ENCODE measurements at regions not wholly inside any gene's neighbourhood (a gene's known extent, or its start where the extent isn't known, plus 50 kb on each side); places are given as distances from the start of the nearest gene placed in this dataset.

GRCh38 chr9:115593587-115594091, 475.7 kb upstream of the TNC start:
- H3K27ac Mint-ChIP-seq: no peak overlapping the region
- H3K4me3 Mint-ChIP-seq: no peak overlapping the region
- DNase-seq: no peak
- H3K27me3 Mint-ChIP-seq: peaks cover 34 to 61% of the 10 kb centered on the region in 2 donors
- ATAC-seq (replicated peaks): no peak
- no peaks in the 10 kb centered on the region for H3K36me3 Mint-ChIP-seq (ENCODE audit: insufficient read depth)
- H3K9me3 Mint-ChIP-seq: peaks cover 0 to 2% of the 10 kb centered on the region in 2 donors
- peaks cover 0 to 1% of the 10 kb centered on the region in 2 donors for H3K4me1 Mint-ChIP-seq (ENCODE audit: low read depth in 2 of 2)

DNA sequence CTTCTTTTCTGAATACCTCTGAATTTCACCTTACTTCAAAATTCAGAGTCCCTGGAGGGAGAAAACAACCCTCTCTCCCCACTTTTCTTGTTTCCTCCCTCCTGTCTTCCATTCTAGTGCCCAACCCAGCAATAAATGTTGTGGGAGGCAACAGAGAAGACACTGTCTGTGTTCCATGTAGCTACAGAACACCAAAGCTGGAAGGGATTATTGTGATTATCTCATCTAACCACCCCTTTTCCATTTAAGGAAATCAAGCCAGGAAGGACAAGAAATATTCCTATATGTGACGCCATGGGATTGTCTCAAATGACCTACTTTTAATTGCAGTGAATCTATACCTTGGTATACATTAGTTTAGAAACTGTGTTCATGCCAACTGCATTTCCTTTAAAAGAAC, 476.6 kb upstream of the TNC start:
- Mint-ChIP-seq H3K9me3 (peaks cover 0 to 2% of the 10 kb centered on the region in 2 donors), H3K4me1 (ENCODE audit: low read depth in 2 of 2) (peaks cover 0 to 1% of the 10 kb centered on the region in 2 donors), H3K36me3 (ENCODE audit: insufficient read depth) (no peaks in the 10 kb centered on the region), H3K27me3 (peaks cover 34 to 61% of the 10 kb centered on the region in 2 donors), H3K4me3 (no peak overlapping the region), H3K27ac (no peak overlapping the region)
- ATAC-seq (replicated peaks): no peak
- DNase-seq: no peak

DNA sequence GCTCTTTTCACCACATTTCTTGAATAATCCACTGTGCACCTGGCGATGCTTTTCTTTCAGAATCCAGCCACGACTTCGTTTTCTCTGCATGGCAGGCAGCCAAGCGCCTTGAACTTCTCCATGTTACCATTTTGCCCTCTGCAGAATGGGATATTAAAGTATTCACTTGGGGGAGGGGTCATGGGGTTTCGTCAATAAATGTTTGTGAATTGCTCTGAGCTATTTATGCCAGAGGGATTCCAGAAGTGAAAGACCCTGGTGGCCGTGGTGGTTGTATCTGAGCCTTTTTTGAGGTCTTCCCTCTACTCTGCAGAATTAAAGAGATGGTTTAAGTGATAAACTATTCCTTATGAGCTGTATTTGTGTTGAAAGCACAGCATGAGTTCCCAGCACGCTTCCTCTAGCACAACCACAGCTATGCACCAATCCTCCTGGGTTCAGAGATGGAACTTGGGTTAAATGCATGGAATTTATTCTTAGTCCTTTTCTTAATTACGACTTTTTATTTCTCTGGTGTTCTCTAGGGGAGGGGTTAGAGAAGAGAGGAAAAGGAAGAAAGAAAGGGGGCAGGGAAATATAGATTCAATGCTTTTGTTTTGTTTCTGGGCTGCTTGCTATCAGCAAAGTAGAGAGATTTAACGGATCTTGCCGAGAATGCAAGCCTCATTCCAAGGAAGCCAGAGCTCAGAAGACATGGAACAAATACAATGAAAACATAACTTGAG, 478.2 kb upstream of the TNC start:
- no peak overlapping the region for H3K4me3 Mint-ChIP-seq

GRCh38 chr9:115596746-115597080, 478.8 kb upstream of the TNC start:
- Mint-ChIP-seq H3K27me3 (peaks cover 34 to 59% of the 10 kb centered on the region in 2 donors), H3K27ac (no peak overlapping the region), H3K9me3 (peaks cover 0 to 2% of the 10 kb centered on the region in 2 donors), H3K4me1 (ENCODE audit: low read depth in 2 of 2) (peaks cover 0 to 1% of the 10 kb centered on the region in 2 donors), H3K36me3 (ENCODE audit: insufficient read depth) (no peaks in the 10 kb centered on the region), H3K4me3 (no peak overlapping the region)
- ATAC-seq (replicated peaks) (no peak), DNase-seq (no peak)

More for the DNA sequence above, 478.2 kb upstream of the TNC start:
- Mint-ChIP-seq H3K4me1 (ENCODE audit: low read depth in 2 of 2) (peaks cover 0 to 1% of the 10 kb centered on the region in 2 donors), H3K9me3 (peaks cover 0 to 2% of the 10 kb centered on the region in 2 donors), H3K27me3 (peaks cover 34 to 61% of the 10 kb centered on the region in 2 donors), H3K27ac (no peak overlapping the region), H3K36me3 (ENCODE audit: insufficient read depth) (no peaks in the 10 kb centered on the region)
- ATAC-seq (replicated peaks) (no peak), DNase-seq (no peak)

GRCh38 chr9:115597330-115597895, 479.5 kb upstream of the TNC start:
- DNase-seq (no peak), ATAC-seq (replicated peaks) (no peak)
- Mint-ChIP-seq H3K27me3 (peaks cover 34 to 52% of the 10 kb centered on the region in 2 donors), H3K4me1 (ENCODE audit: low read depth in 2 of 2) (peaks cover 0 to 1% of the 10 kb centered on the region in 2 donors), H3K9me3 (peaks cover 0 to 2% of the 10 kb centered on the region in 2 donors), H3K36me3 (ENCODE audit: insufficient read depth) (no peaks in the 10 kb centered on the region), H3K27ac (no peak overlapping the region), H3K4me3 (no peak overlapping the region)

- Mint-ChIP-seq H3K4me1 (ENCODE audit: low read depth in 2 of 2) (no peaks in the 10 kb centered on the region), H3K9me3 (peaks cover 0 to 2% of the 10 kb centered on the region in 2 donors), H3K4me3 (no peak overlapping the region), H3K27me3 (peaks cover 34 to 40% of the 10 kb centered on the region in 2 donors), H3K36me3 (ENCODE audit: insufficient read depth) (no peaks in the 10 kb centered on the region), H3K27ac (no peak overlapping the region)
- ATAC-seq (replicated peaks) (no peak), DNase-seq (no peak)
These were observed 480.8 kb upstream of the TNC start for GRCh38 chr9:115598751-115599150.

GRCh38 chr9:115599898-115600297, 481.9 kb upstream of the TNC start:
- H3K4me3 Mint-ChIP-seq: no peak overlapping the region
- peaks cover 0 to 2% of the 10 kb centered on the region in 2 donors for H3K9me3 Mint-ChIP-seq
- ATAC-seq (replicated peaks) (no peak), DNase-seq (no peak)
- no peak overlapping the region for H3K27ac Mint-ChIP-seq
- no peaks in the 10 kb centered on the region for H3K4me1 Mint-ChIP-seq (ENCODE audit: low read depth in 2 of 2)
- peaks cover 27 to 30% of the 10 kb centered on the region in 2 donors for H3K27me3 Mint-ChIP-seq
- H3K36me3 Mint-ChIP-seq (ENCODE audit: insufficient read depth): no peaks in the 10 kb centered on the region

- DNase-seq: no peak
- Mint-ChIP-seq H3K4me3 (no peak overlapping the region), H3K36me3 (ENCODE audit: insufficient read depth) (no peaks in the 10 kb centered on the region), H3K4me1 (ENCODE audit: low read depth in 2 of 2) (no peaks in the 10 kb centered on the region), H3K27me3 (peaks cover 14 to 17% of the 10 kb centered on the region in 2 donors), H3K27ac (no peak overlapping the region), H3K9me3 (peaks cover 0 to 2% of the 10 kb centered on the region in 2 donors)
- ATAC-seq (replicated peaks): no peak
These were observed 483.5 kb upstream of the TNC start for GRCh38 chr9:115601434-115601833.

DNA sequence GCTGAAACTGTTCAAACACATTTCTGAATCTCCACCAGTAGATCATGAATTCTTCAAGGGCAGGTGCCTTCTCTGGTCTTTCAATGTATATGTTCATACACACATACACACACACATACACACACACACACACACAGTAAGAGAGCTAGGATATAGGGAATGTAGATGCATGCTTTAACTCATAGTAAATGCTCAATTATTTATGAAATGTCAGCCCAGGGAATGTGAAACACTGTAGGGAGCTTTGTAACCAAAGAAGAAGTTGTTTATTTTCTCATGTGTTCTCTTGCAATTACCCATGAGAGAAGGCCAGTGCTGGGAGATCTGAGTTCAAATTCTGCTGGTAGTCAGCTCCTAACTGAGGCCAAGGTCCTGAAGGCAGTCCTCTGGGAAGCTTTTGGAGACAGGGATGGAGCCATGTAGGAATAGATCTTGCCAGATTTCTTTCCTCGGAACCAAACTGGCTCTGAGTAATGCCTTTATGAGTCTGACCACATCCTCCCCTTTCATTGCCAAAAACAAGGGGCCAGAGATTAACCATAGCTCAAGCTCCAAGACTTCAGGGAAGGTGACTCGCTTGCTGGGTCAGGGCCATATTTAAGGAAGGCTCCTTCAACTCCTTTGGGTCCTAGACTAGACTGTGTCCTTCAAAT, 487.0 kb upstream of the TNC start:
- Mint-ChIP-seq H3K9me3 (no peaks in the 10 kb centered on the region), H3K4me3 (no peak overlapping the region), H3K36me3 (ENCODE audit: insufficient read depth) (no peaks in the 10 kb centered on the region), H3K27me3 (no peaks in the 10 kb centered on the region), H3K4me1 (ENCODE audit: low read depth in 2 of 2) (no peaks in the 10 kb centered on the region), H3K27ac (no peak overlapping the region)
- DNase-seq (no peak), ATAC-seq (replicated peaks) (no peak)

- ATAC-seq (replicated peaks) (no peak), DNase-seq (no peak)
- Mint-ChIP-seq H3K9me3 (no peaks in the 10 kb centered on the region), H3K4me1 (ENCODE audit: low read depth in 2 of 2) (no peaks in the 10 kb centered on the region), H3K27me3 (no peaks in the 10 kb centered on the region), H3K4me3 (no peak overlapping the region), H3K36me3 (ENCODE audit: insufficient read depth) (no peaks in the 10 kb centered on the region), H3K27ac (no peak overlapping the region)
These were observed 488.9 kb upstream of the TNC start for GRCh38 chr9:115606838-115607237.

- no peaks in the 10 kb centered on the region for H3K4me1 Mint-ChIP-seq (ENCODE audit: low read depth in 2 of 2)
These were observed 496.5 kb upstream of the TNC start for GRCh38 chr9:115614326-115614999.

GRCh38 chr9:115615000-115615401, 497.0 kb upstream of the TNC start:
- no peak overlapping the region for H3K4me3 Mint-ChIP-seq
- no peaks in the 10 kb centered on the region for H3K4me1 Mint-ChIP-seq (ENCODE audit: low read depth in 2 of 2)
- no peak overlapping the region for H3K27ac Mint-ChIP-seq
- DNase-seq: no peak
- H3K27me3 Mint-ChIP-seq: peaks cover 0 to 3% of the 10 kb centered on the region in 2 donors
- ATAC-seq (replicated peaks): no peak
- peaks cover 4 to 7% of the 10 kb centered on the region in 2 donors for H3K9me3 Mint-ChIP-seq
- no peaks in the 10 kb centered on the region for H3K36me3 Mint-ChIP-seq (ENCODE audit: insufficient read depth)

More at GRCh38 chr9:115614326-115614999, 496.5 kb upstream of the TNC start:
- Mint-ChIP-seq H3K27ac (no peak overlapping the region), H3K27me3 (no peaks in the 10 kb centered on the region), H3K36me3 (ENCODE audit: insufficient read depth) (no peaks in the 10 kb centered on the region), H3K9me3 (peaks cover 3 to 7% of the 10 kb centered on the region in 2 donors), H3K4me3 (no peak overlapping the region)
- DNase-seq (no peak), ATAC-seq (replicated peaks) (no peak)

Data from effector memory CD8-positive, alpha-beta T cell (primary cell).